AG09309 (cell line): ENCODE measurements at regions not wholly inside any gene's neighbourhood (a gene's known extent, or its start where the extent isn't known, plus 50 kb on each side); places are given as distances from the start of the nearest gene placed in this dataset.

Experiments
- DNase-seq: peaks from one replicate; pipeline ENCODE4 v3.0.0-alpha.2; 2010; ENCODE audit warnings: low read depth
- H3K4me3 ChIP-seq: 2 replicates; pipeline ENCODE4 v1.5.1; 2011; ENCODE audit warnings: mild to moderate bottlenecking, low read depth, low read length, moderate library complexity; ENCODE audit not compliant: control insufficient read depth
- TF ChIP-seq, protein P1 (sequence below): IDR thresholded peaks from 2 replicates; pipeline ENCODE4 v1.5.1; 2011; ENCODE audit warnings: mild to moderate bottlenecking, low read depth, low read length, inconsistent platforms; ENCODE audit not compliant: insufficient read depth, control insufficient read depth; ENCODE audit errors: missing control alignments

GRCh38 chr1:96291468-96291867 is 430.1 kb upstream of the PTBP2 start:
- TF ChIP-seq, protein P1, sequence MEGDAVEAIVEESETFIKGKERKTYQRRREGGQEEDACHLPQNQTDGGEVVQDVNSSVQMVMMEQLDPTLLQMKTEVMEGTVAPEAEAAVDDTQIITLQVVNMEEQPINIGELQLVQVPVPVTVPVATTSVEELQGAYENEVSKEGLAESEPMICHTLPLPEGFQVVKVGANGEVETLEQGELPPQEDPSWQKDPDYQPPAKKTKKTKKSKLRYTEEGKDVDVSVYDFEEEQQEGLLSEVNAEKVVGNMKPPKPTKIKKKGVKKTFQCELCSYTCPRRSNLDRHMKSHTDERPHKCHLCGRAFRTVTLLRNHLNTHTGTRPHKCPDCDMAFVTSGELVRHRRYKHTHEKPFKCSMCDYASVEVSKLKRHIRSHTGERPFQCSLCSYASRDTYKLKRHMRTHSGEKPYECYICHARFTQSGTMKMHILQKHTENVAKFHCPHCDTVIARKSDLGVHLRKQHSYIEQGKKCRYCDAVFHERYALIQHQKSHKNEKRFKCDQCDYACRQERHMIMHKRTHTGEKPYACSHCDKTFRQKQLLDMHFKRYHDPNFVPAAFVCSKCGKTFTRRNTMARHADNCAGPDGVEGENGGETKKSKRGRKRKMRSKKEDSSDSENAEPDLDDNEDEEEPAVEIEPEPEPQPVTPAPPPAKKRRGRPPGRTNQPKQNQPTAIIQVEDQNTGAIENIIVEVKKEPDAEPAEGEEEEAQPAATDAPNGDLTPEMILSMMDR, result no peak
- H3K4me3 ChIP-seq, result no peak overlapping the region
- no peak for DNase-seq

- H3K4me3 ChIP-seq, result no peak overlapping the region
- no peak for DNase-seq
- TF ChIP-seq, protein P1, result no peak
Observed at GRCh38 chr1:96292141-96292540, 429.4 kb upstream of the PTBP2 start.

DNA sequence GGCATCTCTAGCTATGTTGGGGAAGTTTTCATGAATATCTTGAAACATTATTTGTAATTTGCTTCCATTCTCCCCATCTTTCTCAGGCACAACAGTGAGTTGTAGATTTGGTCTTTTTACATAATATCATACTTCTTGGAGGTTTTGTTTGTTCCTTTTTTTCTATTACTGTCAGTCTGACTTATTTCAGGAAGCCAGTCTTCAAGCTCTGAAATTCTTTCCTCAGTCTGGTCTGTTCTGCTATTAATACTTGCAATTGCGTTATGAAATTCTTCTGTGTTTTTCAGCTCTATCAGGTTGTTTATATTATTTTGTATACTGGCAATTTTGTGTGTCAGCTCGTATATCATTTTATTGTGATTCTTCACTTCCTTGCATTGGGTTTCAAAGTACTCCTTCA is 424.6 kb upstream of the PTBP2 start:
- no peak for DNase-seq
- TF ChIP-seq, protein P1, result no peak

DNA sequence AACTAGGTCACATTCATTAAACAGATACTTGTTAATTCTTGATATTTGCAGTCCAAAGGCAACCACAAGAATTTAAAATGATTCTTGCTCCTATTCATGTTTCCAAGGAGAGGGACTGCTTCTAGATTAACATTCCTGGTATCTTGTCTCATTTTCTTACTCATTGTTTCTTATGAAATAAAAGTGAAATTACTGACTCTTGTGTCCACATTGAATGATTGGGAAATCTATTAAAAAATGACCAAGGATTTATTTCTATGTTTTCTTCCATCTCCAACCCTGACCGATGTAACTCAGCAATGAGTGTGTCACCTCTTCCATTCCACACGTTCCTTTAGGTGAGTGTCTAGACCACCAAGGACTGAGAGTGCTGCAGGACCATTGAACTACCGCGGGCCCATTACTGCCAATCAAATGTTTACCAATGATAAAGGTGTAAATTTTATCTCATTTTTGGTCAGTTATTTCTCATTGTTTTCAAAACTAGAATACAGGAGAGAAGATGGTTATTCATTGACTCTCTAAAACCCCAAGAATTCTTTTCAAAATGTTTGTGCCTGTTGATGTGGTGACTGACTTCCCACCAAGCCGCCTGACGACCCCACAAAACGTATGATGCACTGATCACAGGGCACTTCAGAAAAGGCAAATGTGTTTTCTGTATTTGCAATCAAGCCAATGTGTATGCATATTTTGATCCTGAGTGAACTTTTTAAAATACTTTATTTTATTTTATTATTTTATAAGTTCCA is 414.6 kb upstream of the PTBP2 start:
- TF ChIP-seq, protein P1, result no peak
- no peak overlapping the region for H3K4me3 ChIP-seq
- DNase-seq, result peak; percentile 52

More for the DNA sequence above, 424.6 kb upstream of the PTBP2 start:
- H3K4me3 ChIP-seq, result no peak overlapping the region

- no peak for DNase-seq
- no peak overlapping the region for H3K4me3 ChIP-seq
- TF ChIP-seq, protein P1, result no peak
Observed at GRCh38 chr1:96308314-96308713, 413.3 kb upstream of the PTBP2 start.

DNA sequence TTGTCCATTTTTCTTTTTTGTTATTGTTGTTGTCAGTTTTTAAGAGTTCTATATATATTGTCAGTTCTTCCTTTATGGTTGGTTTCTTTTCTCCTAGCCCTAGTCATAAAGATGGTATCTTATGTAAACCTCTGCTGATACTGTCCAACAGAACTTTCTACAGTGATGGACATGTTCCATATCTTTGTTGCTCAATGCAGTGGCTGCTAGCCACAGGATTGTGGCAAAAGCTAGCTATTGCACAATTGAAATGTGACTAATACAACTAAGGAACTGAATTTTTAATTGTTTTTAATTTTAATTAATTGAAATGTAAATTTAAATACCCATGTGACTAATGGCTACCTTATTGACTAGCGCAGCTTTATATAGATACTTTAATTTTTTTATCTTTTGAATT is 411.8 kb upstream of the PTBP2 start:
- H3K4me3 ChIP-seq, result no peak overlapping the region
- DNase-seq, result peak; percentile 23
- TF ChIP-seq, protein P1, result no peak
